T-helper 1 cell treated with Interleukin-12 subunit alpha and Interleukin-12 subunit beta and Interleukin-4 antibody, amounts not matched to agents 30 μg/mL and 1 μg/mL, for 36 hours (primary cell): ENCODE measurements at regions not wholly inside any gene's neighbourhood (a gene's known extent, or its start where the extent isn't known, plus 50 kb on each side); places are given as distances from the start of the nearest gene placed in this dataset.
"Not testable (repeated sequence)": the region's sequence is repeated elsewhere in the genome, so short reads cannot be mapped to it uniquely, and the experiment has no call there.

Experiments used
- H3K27ac Mint-ChIP-seq: one replicate; pipeline ENCODE4 v1.8.0; 2021; ENCODE audit warnings: mild to moderate bottlenecking, mixed read lengths
- H3K27me3 Mint-ChIP-seq: one replicate; pipeline ENCODE4 v1.8.0; 2021; ENCODE audit warnings: low read depth, mixed read lengths
- H3K36me3 Mint-ChIP-seq: one replicate; pipeline ENCODE4 v1.8.0; 2021; ENCODE audit warnings: low read depth, mixed read lengths
- H3K4me1 Mint-ChIP-seq: one replicate; pipeline ENCODE4 v1.8.0; 2021; ENCODE audit warnings: low read depth, mixed read lengths
- H3K4me3 Mint-ChIP-seq: one replicate; pipeline ENCODE4 v1.8.0; 2021; ENCODE audit warnings: mild to moderate bottlenecking, moderate library complexity, mixed read lengths
- H3K9me3 Mint-ChIP-seq: one replicate; pipeline ENCODE4 v1.8.0; 2021; ENCODE audit warnings: mixed read lengths

DNA sequence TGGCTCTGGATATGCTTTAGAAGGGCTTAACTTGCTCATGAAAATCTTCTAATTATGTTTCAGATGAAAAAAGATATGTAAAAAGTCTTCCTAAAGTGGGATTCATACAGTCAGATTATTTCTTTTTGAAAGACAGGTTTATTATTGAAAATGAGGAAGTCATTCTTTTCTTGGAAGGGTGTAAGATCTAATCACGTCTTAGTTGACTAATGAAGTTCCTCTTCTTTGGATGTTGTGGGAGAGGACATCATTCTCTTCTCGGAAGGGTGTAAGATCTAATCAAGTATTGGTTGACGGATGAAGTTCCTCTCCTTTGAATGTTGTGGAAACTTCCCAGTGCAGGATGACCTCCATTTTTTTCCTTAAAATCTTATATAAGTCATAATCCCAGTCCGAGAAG, 74.9 kb downstream of the ALG10 start:
- H3K36me3 Mint-ChIP-seq = no peaks in the 10 kb centered on the region
- no peaks in the 10 kb centered on the region for H3K4me1 Mint-ChIP-seq
- no peak overlapping the region for H3K27ac Mint-ChIP-seq
- no peaks in the 10 kb centered on the region for H3K27me3 Mint-ChIP-seq
- H3K4me3 Mint-ChIP-seq = no peak overlapping the region
- no peaks in the 10 kb centered on the region for H3K9me3 Mint-ChIP-seq

DNA sequence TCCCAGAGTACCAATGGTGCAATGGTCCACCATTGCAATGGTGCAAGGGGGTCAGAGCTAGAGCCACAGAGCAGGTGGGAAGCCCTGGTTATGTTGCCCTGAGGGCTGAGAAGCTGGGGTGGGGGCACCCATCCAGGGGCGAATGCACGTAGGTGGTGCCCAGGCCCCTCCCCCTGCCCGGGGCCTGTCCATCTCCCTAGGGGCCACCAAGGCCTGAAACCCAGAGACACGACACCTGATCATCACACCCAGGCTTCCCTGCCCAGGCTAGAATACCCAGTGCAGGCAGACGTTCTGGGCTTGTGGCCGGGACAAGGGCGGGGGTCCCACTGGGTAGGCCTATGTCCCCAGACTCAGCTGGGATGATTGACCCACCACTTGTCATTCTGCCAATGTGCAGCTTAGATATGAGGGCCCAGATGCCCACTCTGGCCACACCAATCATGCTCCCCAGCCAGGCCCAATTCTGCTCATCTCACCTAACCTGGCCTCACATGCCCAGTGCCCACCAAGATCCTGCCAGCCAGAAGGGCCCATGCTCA, 83.2 kb downstream of the ALG10 start:
- no peak overlapping the region for H3K27ac Mint-ChIP-seq
- H3K4me1 Mint-ChIP-seq = no peaks in the 10 kb centered on the region
- no peaks in the 10 kb centered on the region for H3K9me3 Mint-ChIP-seq

DNA sequence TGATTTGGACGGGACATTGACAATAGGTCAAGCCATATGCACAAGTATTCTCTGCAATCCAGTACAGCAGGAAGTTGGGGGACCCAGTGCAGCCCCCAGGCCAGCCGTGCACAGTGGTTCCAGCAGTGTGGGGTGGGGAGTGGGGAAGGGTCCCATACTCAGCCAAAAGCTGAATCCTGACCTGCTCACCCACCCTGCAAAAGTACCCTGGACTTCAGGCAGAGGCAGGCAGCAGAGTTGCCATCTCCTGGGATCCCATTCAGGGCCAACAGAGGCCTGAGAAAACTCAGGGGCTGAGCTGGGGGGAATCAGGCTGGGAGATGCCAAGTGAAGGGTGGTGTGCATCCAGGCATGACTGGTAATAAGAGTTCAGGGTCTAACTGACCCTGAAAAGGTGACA, 83.9 kb downstream of the ALG10 start:
- Mint-ChIP-seq H3K4me1 (no peaks in the 10 kb centered on the region), H3K4me3 (no peak overlapping the region), H3K27me3 (peaks cover 8% of the 10 kb centered on the region), H3K9me3 (no peaks in the 10 kb centered on the region), H3K36me3 (no peaks in the 10 kb centered on the region), H3K27ac (no peak overlapping the region)

More for the DNA sequence above, 83.2 kb downstream of the ALG10 start:
- Mint-ChIP-seq H3K36me3 (no peaks in the 10 kb centered on the region), H3K27me3 (peaks cover 8% of the 10 kb centered on the region), H3K4me3 (no peak overlapping the region)

DNA sequence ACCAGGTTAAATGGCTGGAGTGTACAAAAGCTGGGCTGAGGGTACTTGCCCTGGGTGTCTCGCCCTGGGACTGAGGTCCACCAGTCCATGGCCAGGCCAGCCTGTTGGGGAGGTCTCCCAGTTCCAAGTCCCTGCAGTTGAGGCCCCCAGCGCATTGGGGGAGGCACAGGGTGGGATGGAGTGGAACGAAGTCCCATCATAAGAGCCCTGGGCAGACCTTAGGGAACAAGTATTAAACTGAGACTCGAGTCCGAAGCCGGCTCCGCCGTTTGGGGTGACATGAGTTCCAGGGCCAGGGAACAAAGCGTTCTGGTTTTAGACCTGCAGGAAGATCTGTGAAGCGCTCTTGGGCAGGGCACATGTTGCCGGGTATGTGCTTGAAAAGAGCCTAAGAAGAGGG, 84.7 kb downstream of the ALG10 start:
- Mint-ChIP-seq H3K27me3 (peaks cover 8% of the 10 kb centered on the region), H3K36me3 (no peaks in the 10 kb centered on the region), H3K4me3 (no peak overlapping the region), H3K9me3 (no peaks in the 10 kb centered on the region), H3K4me1 (no peaks in the 10 kb centered on the region), H3K27ac (no peak overlapping the region)

DNA sequence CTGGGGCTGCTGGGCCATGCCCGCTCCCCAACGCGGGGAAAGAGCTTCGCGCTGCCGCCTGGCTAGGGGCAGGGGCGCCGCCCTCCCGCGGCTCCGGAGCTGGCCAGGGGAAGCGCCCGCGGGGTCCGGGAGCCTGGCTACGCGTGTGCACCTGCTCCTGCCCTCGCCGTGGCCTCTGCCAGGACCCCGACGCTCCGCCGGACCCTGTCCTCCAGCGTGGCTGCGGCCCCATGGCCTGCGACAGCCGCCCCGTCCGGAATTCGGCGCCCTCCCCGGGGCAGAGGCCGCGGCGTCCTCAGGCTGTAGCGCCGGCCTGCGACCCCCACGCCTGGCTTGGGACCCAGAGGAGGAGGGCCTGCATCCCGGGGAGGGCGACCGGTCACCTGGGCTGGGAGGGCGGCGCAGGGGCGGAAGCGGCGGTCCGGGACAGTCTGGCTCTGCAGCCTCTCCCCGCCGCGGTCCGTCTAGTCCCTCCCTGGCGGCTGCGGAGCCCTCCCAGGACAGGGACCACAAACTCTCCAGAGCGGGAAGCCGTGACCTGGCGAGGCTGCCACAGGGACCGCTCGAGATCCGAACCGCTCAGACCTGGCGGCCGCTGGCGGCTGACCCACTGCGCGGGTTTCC, 85.6 kb downstream of the ALG10 start:
- no peaks in the 10 kb centered on the region for H3K9me3 Mint-ChIP-seq

DNA sequence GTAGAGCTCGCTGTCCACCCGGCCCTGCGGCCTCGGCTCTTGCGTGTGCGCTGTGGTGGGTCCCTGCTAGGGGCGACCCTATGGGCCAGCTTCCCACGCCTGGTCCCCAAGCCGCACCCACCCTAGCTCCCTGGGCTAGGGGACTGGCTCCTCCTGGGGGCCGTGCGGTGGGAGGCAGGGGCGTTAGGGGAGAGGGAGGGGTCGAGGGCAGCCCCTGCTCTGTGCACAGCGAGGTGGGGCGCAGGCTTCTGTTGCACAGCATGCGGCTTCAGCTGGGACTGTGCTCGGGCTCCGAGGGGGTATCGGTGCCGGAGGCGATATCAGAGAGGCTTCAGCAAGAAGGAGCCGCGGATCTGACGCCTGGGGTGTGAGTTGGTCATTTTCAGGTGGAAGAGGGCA, 86.1 kb downstream of the ALG10 start:
- no peak overlapping the region for H3K27ac Mint-ChIP-seq
- H3K27me3 Mint-ChIP-seq = peaks cover 8% of the 10 kb centered on the region
- no peaks in the 10 kb centered on the region for H3K4me1 Mint-ChIP-seq
- no peaks in the 10 kb centered on the region for H3K9me3 Mint-ChIP-seq
- H3K4me3 Mint-ChIP-seq = no peak overlapping the region
- no peaks in the 10 kb centered on the region for H3K36me3 Mint-ChIP-seq

More for the DNA sequence above, 85.6 kb downstream of the ALG10 start:
- H3K36me3 Mint-ChIP-seq = no peaks in the 10 kb centered on the region
- H3K4me3 Mint-ChIP-seq = no peak overlapping the region
- no peak overlapping the region for H3K27ac Mint-ChIP-seq
- H3K4me1 Mint-ChIP-seq = no peaks in the 10 kb centered on the region
- peaks cover 8% of the 10 kb centered on the region for H3K27me3 Mint-ChIP-seq

DNA sequence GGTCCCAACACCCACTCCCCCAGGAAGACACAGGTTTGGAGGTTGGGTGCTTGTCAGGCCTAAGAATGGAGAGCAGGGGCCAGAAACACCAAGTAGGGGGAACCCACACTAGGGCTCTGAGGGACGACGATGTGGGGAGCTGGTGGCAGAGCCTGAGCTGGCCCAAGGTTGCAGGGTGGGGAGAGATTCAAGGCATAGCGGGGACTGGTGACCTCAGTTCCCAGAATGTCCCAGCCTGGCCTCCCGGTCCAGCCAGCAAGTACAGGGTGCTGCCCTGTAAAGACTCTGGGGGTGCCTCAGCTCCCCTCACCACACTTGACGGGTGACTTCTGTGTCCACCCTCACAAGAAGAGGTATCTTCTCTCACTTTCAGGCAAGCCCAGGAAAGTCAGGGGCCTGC, 86.7 kb downstream of the ALG10 start:
- Mint-ChIP-seq H3K4me3 (no peak overlapping the region), H3K27me3 (peaks cover 8% of the 10 kb centered on the region), H3K27ac (no peak overlapping the region), H3K36me3 (no peaks in the 10 kb centered on the region), H3K4me1 (no peaks in the 10 kb centered on the region), H3K9me3 (no peaks in the 10 kb centered on the region)

DNA sequence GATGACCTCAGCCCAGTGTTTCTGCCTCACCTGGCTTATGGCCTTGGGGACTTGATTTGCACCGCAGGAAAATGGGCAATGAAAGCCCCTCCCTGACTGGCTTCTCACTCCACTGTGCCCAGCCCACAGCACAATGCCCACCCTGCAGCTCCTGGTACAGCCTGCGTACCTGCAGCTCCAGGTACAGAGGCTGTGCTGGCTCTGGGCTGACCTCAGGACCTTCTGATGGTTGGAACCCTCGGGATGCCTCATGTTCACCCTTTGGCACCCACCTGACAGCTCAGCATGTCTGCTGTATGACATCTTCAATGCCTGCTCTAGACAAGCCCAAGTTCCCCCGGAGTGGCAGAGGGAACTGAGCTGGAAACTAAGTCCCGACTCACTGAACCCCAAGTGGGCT, 87.1 kb downstream of the ALG10 start:
- no peak overlapping the region for H3K27ac Mint-ChIP-seq

DNA sequence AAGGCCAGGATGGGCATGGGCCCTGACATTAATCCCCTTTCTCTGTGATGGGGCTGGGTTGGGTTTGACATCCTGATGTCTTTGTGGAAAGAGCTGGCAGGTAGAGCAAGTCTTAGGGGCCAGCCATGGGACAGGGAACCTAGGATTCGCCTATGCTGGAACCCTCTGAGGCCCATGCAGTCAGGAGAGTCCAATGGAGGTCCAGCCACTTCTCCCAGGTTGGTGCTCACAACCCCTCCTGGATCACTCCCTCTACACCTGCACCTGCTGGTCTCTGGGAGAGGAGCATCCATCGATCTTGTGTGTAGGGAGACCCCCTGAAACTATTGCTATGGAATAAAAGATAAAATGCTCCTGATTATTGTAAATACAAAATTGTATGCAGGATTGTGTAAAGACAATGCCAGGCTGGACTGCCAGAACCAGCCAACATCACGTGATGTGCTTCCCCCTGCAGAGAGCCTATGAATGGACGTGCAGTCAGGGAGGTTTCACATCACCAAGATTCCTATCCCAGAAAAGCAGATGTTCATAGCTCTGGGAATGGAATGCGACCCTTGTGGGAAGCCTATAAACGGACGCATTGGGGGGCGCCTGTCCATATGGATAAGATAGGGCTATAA, 87.7 kb downstream of the ALG10 start:
- H3K9me3 Mint-ChIP-seq, H3K27me3 Mint-ChIP-seq, H3K27ac Mint-ChIP-seq, H3K4me3 Mint-ChIP-seq, H3K4me1 Mint-ChIP-seq, H3K36me3 Mint-ChIP-seq: not testable (repeated sequence)

More for the DNA sequence above, 87.1 kb downstream of the ALG10 start:
- H3K4me1 Mint-ChIP-seq = no peaks in the 10 kb centered on the region
- H3K27me3 Mint-ChIP-seq = peaks cover 8% of the 10 kb centered on the region
- no peaks in the 10 kb centered on the region for H3K9me3 Mint-ChIP-seq
- no peaks in the 10 kb centered on the region for H3K36me3 Mint-ChIP-seq
- no peak overlapping the region for H3K4me3 Mint-ChIP-seq

DNA sequence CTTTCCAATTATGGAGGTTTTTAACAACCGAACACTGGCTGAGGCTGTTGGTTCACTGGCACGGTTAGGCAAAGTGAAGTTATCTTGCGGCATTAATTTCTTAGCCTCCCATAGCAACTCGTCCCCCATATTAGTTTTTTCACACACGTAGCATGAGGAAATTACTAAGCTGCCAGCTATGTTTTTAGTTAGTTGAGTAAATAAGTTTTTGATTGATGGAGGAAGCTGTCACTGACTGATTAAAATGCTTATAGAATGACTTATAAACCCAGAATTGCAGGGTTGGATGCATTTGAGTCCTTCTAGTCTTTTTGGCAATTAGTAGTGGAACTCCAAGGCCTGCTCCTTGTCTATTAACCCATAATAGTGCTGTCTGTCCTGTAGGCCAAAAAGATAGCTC, 97.1 kb downstream of the ALG10 start:
- no peak overlapping the region for H3K4me3 Mint-ChIP-seq
- no peaks in the 10 kb centered on the region for H3K9me3 Mint-ChIP-seq
- H3K4me1 Mint-ChIP-seq = no peaks in the 10 kb centered on the region
- H3K27me3 Mint-ChIP-seq = no peaks in the 10 kb centered on the region
- no peaks in the 10 kb centered on the region for H3K36me3 Mint-ChIP-seq
- no peak overlapping the region for H3K27ac Mint-ChIP-seq

DNA sequence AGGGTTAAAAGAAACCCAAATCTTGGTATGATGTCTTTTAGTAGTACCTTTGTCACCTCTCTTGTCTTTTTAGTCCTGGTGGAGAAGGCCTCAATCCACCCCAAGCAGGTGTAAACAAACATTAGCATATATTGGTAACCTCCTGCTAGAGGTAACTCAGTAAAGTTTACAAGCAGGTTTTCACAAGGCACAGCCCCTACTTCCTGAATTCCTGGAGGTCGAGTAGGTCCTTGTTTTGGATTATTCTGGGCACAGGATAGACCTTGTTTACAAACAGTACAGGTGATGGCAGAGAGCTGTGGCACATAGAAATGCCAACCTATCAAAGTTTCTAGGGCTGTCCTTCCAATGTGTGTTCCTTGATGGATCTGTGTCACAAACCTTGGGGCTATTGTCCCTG, 99.1 kb downstream of the ALG10 start:
- H3K36me3 Mint-ChIP-seq = no peaks in the 10 kb centered on the region
- H3K4me1 Mint-ChIP-seq = peaks cover 11% of the 10 kb centered on the region
- H3K9me3 Mint-ChIP-seq = no peaks in the 10 kb centered on the region
- H3K27me3 Mint-ChIP-seq = no peaks in the 10 kb centered on the region
- H3K27ac Mint-ChIP-seq = no peak overlapping the region
- no peak overlapping the region for H3K4me3 Mint-ChIP-seq

DNA sequence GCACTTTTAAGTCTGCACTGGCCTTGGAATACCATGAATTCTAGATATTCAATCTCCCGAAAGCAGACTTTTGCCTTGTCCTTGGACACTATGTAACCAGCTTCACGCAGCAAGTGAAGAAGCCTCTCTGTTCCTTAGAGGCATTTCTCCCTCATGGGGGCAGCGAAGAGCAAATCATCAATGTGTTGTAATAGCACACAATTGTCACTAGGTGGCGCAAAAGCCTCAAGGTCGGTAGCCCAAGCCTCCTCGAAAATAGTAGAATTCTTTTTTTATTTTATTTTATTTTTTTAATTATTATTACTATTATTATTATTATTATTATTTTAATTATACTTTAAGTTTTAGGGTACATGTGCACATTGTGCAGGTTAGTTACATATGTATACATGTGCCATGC, 100.8 kb downstream of the ALG10 start:
- peaks cover 16% of the 10 kb centered on the region for H3K4me1 Mint-ChIP-seq
- not testable (repeated sequence) for H3K4me3 Mint-ChIP-seq, H3K9me3 Mint-ChIP-seq, H3K27me3 Mint-ChIP-seq, H3K36me3 Mint-ChIP-seq, H3K27ac Mint-ChIP-seq

DNA sequence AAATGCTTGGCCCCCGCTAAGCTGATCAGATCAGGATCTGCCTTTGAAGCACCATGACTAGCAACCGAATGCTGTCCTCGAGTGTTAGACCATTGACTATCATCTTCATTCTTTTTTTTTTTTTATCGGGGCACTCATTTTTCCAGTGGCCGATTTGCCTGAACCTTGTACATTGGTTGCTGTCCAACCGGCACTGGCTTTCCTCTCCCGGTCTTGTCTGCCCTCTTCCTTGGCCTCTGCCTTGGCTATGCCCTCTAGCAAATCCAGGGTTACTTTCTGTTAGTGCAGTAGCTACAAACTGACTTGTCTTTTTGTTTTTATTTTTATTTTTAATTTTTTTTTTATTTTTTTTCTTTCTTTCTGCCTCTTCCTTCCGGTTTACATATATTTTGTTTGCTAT, 102.3 kb downstream of the ALG10 start:
- peaks cover 4% of the 10 kb centered on the region for H3K36me3 Mint-ChIP-seq

DNA sequence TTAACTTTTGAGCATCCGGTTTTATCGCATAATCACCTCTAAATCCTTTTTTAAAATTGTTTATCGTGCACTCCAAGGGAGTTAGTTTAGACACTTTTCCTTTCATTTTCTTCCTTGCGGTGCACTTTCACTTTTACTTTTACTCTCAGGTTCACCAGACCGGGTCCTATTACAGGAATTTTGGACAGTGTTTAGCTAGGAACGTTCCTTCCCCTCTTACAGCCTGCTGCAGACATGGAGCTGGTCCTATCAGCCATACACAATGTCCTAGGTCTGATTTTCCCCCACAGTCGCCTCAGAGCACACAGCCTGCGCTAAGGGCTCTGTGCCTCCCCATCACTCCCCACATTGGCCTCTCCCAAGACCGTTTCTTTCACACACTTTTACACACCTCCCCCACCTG, 103.9 kb downstream of the ALG10 start:
- H3K27ac Mint-ChIP-seq = peak overlapping the region; percentile 62
- no peaks in the 10 kb centered on the region for H3K9me3 Mint-ChIP-seq
- peak overlapping the region; percentile 47 for H3K4me3 Mint-ChIP-seq
- peaks cover 13% of the 10 kb centered on the region for H3K27me3 Mint-ChIP-seq
- peaks cover 4% of the 10 kb centered on the region for H3K36me3 Mint-ChIP-seq
- peaks cover 16% of the 10 kb centered on the region for H3K4me1 Mint-ChIP-seq

More for the DNA sequence above, 102.3 kb downstream of the ALG10 start:
- H3K27me3 Mint-ChIP-seq = peaks cover 13% of the 10 kb centered on the region
- H3K9me3 Mint-ChIP-seq = no peaks in the 10 kb centered on the region
- H3K4me1 Mint-ChIP-seq = peaks cover 16% of the 10 kb centered on the region
- no peak overlapping the region for H3K27ac Mint-ChIP-seq
- H3K4me3 Mint-ChIP-seq = no peak overlapping the region

DNA sequence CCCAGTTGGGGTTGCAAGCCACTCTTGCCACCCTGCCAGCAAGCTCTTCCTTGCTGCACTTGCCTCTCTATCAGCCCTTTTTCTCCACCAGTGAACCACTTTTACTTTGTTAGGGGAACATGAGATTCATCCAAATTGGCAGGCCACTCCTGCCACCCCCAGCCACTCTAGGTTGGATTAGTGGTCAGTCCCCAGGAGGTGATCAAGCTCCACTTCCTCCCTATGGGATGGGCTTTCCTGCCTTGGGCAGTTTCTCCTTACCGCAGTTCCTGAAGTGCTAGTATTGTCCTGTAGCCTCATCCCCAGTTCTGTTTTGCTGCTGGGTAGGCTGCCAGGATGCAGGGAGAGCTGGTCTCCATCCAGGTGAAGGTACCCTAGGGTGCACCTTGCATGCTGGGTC, 104.5 kb downstream of the ALG10 start:
- Mint-ChIP-seq H3K27ac (peak overlapping the region; percentile 62), H3K4me3 (peak overlapping the region; percentile 47)

More for the DNA sequence above, 104.5 kb downstream of the ALG10 start:
- H3K9me3 Mint-ChIP-seq = no peaks in the 10 kb centered on the region
- peaks cover 16% of the 10 kb centered on the region for H3K4me1 Mint-ChIP-seq
- peaks cover 4% of the 10 kb centered on the region for H3K36me3 Mint-ChIP-seq
- H3K27me3 Mint-ChIP-seq = peaks cover 13% of the 10 kb centered on the region
